GM12878 (cell line): ENCODE measurements at regions not wholly inside any gene's neighbourhood (a gene's known extent, or its start where the extent isn't known, plus 50 kb on each side); places are given as distances from the start of the nearest gene placed in this dataset.

Source experiments
- ATAC-seq: fragments of 200-7000 bp; cut with Tn5 transposase; 3 replicates; pipeline ENCODE4 v1.9.1; 2020; ENCODE audit warnings: mild to moderate bottlenecking, moderate library complexity
- BruUV-seq: library from RNA; stranded (reverse); fragments of 400-500 nt; replicated peaks from 2 replicates; lab custom pipeline; 2021; lab: Mats Ljungman, UMichigan
- CTCF ChIA-PET: fragments of 300-600 bp; sonication (Branson Sonifier 250); formaldehyde crosslinking; extraction: SDS; loops from one replicate; lab custom pipeline; 2021; ENCODE audit warnings: inconsistent platforms; lab: Yijun Ruan, JAX
- POLR2A ChIA-PET: fragments of 350-600 bp; formaldehyde crosslinking; extraction: SDS; loops from one replicate; lab custom pipeline; 2021; ENCODE audit warnings: inconsistent platforms; lab: Charles Lee
- RAD21 ChIA-PET: fragments of 300-600 bp; sonication (Branson Sonifier 250); formaldehyde crosslinking; loops from one replicate; lab custom pipeline; 2023; ENCODE audit warnings: antibody characterized with exemption; ENCODE audit not compliant: unreplicated experiment; lab: Charles Lee
- SMC1A ChIA-PET: fragments of 300-600 bp; sonication (Branson Sonifier 250); formaldehyde crosslinking; loops from one replicate; lab custom pipeline; 2023; ENCODE audit not compliant: unreplicated experiment, uncharacterized antibody; lab: Charles Lee
- DNase-seq: peaks from one replicate; pipeline ENCODE4 v3.0.0-alpha.2; 2011; ENCODE audit warnings: low read depth, low spot score
- FAIRE-seq: peaks from 3 replicates; lab custom pipeline; 2011; peaks lifted over from hg19 to GRCh38; lab: Jason Lieb, UNC
- H2AFZ ChIP-seq: 2 replicates; pipeline ENCODE4 v1.6.0; 2011; ENCODE audit warnings: low read depth, low read length, control low read depth; ENCODE audit not compliant: control insufficient read depth
- H3K27ac ChIP-seq: 2 replicates; pipeline ENCODE4 v1.5.1; 2011; ENCODE audit warnings: control low read depth; ENCODE audit not compliant: control insufficient read depth, insufficient read depth
- H3K27me3 ChIP-seq, 2 experiments: replicated peaks in 1 of 2; 2 replicates each; pipeline versions ENCODE4 v1.6.0 to v1.6.1; 2011; ENCODE audit warnings: low read length in 1 of 2; ENCODE audit not compliant: control insufficient read depth in 2 of 2, insufficient read depth in 2 of 2
- H3K36me3 ChIP-seq, 2 experiments: 2 replicates each; pipeline ENCODE4 v1.5.1; 2011; ENCODE audit warnings: low read length in 1 of 2; ENCODE audit not compliant: control insufficient read depth in 2 of 2, insufficient read depth in 2 of 2
- H3K4me1 ChIP-seq: 2 replicates; pipeline ENCODE4 v1.6.1; 2011; ENCODE audit warnings: mild to moderate bottlenecking, low read length, moderate library complexity, mixed read lengths; ENCODE audit not compliant: control insufficient read depth, insufficient read depth
- H3K4me2 ChIP-seq: 2 replicates; pipeline ENCODE4 v1.6.0; 2011; ENCODE audit warnings: control low read depth; ENCODE audit not compliant: control insufficient read depth, insufficient read depth
- H3K4me3 ChIP-seq: fragments of 200-600 bp; sonication (generic); 2 replicates; pipeline ENCODE4 v1.5.1; 2016
- H3K79me2 ChIP-seq: 2 replicates; pipeline ENCODE4 v1.6.0; 2011; ENCODE audit warnings: low read length; ENCODE audit not compliant: control insufficient read depth, insufficient read depth
- H3K9ac ChIP-seq: 2 replicates; pipeline ENCODE4 v1.8.0; 2011; ENCODE audit warnings: low read length, control low read depth, mixed read lengths; ENCODE audit not compliant: control insufficient read depth, insufficient read depth
- H3K9me3 ChIP-seq: replicated peaks from 3 replicates; pipeline ENCODE4 v1.5.1; 2011; ENCODE audit warnings: mild to moderate bottlenecking, low read length; ENCODE audit not compliant: control insufficient read depth, insufficient read depth
- H4K20me1 ChIP-seq: 2 replicates; pipeline ENCODE4 v1.6.0; 2011; ENCODE audit not compliant: control insufficient read depth, insufficient read depth
- CBX5 ChIP-seq: sonication (generic); IDR thresholded peaks from 2 replicates; pipeline ENCODE4 v1.6.1; 2016; ENCODE audit warnings: low read depth, moderate library complexity, mild to moderate bottlenecking, inconsistent platforms
- EZH2 ChIP-seq: IDR thresholded peaks from 2 replicates; pipeline ENCODE4 v1.6.1; 2012; ENCODE audit warnings: low read depth, mild to moderate bottlenecking, control low read depth, inconsistent platforms, low read length, borderline replicate concordance; ENCODE audit not compliant: control insufficient read depth
- IRF4 ChIP-seq: IDR thresholded peaks from 2 replicates; pipeline ENCODE4 v1.6.1; 2011; ENCODE audit warnings: low read depth, low read length
- RFX5 ChIP-seq: IDR thresholded peaks from 2 replicates; pipeline ENCODE4 v1.6.1; 2011; ENCODE audit warnings: low read depth, low read length, improper control_type of control experiment
- SMAD5 ChIP-seq: IDR thresholded peaks from 2 replicates; pipeline ENCODE4 v1.6.1; 2016; ENCODE audit warnings: antibody characterized with exemption, low read depth
- STAT3 ChIP-seq: IDR thresholded peaks from 2 replicates; pipeline ENCODE4 v1.6.1; 2011; ENCODE audit warnings: low read depth, low read length, improper control_type of control experiment
- ZNF217 ChIP-seq: fragments of 450-650 bp; IDR thresholded peaks from 2 replicates; pipeline ENCODE4 v1.6.1; 2017; ENCODE audit warnings: antibody characterized with exemption, mild to moderate bottlenecking
- ZNF274 ChIP-seq: IDR thresholded peaks from one replicate; pipeline ENCODE4 v1.8.0; 2011; ENCODE audit not compliant: insufficient read length, insufficient read depth
- WGBS: methylation state at CpG from one replicate; pipeline ENCODE4 v1.1.6; 2016; ENCODE audit warnings: low lambda C conversion rate; ENCODE audit not compliant: insufficient replicate concordance, insufficient coverage; ENCODE audit errors: missing lambda C conversion rate; 5-methylcytosine and 5-hydroxymethylcytosine counted together
- in situ Hi-C: fragments of 300-500 bp; cut with MboI; formaldehyde crosslinking; loops from 9 replicates; pipeline ENCODE4 v1.14.3; 2018; ENCODE audit warnings: mixed read lengths
- intact Hi-C: fragments of 100-400 bp; cut with micrococcal nuclease; formaldehyde crosslinking; loops from one replicate; pipeline ENCODE4 v1.14.2; 2022; ENCODE audit not compliant: unreplicated experiment
- TF ChIP-seq, protein P1 (sequence below): fragments of 150-350 bp; IDR thresholded peaks from 2 replicates; pipeline ENCODE4 v1.6.1; 2016; ENCODE audit warnings: low read depth, low read length
- TF ChIP-seq, protein P2 (sequence below): IDR thresholded peaks from 2 replicates; pipeline ENCODE4 v1.6.1; 2011; ENCODE audit warnings: mild to moderate bottlenecking, low read depth, low read length, moderate library complexity; ENCODE audit not compliant: insufficient replicate concordance
- TF ChIP-seq, protein P3 (sequence below): fragments of 450-650 bp; IDR thresholded peaks from 2 replicates; pipeline ENCODE4 v1.6.1; 2016; ENCODE audit warnings: mild to moderate bottlenecking

DNA sequence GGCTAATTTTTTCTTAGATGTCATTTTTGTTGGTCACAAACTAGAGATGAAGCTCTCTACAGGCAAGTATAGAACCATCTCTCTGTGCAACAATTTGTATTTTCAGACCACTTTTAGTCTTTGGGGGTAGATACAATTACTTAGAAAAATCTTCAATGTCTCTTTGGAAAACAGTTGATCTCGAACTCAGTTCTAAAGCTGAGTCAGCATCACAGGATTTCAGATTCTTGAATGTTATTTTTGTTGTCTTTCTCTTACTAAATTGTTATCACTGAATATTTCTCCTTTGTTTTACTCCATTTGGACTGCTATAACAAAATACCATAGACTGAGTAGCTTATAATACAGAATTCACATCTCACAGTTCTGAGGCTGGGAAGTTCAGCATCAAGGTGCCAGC is 1557.0 kb downstream of the SI start:
- DNase-seq (no peak), ATAC-seq (no peak), FAIRE-seq (no peak)
- no peak overlapping the region for H3K27ac ChIP-seq
- H3K9ac ChIP-seq = no peak overlapping the region
- no peak overlapping the region for H2AFZ ChIP-seq
- BruUV-seq = no TSS peak
- H4K20me1 ChIP-seq = no peaks in the 10 kb centered on the region
- CTCF ChIA-PET = no interaction called here
- in situ Hi-C loops (no loop called here), intact Hi-C loops (no loop called here)
- H3K4me2 ChIP-seq = no peak overlapping the region
- no peaks in the 10 kb centered on the region for H3K36me3 ChIP-seq
- POLR2A ChIA-PET = no interaction called here
- SMC1A ChIA-PET = no interaction called here
- no peaks in the 10 kb centered on the region for H3K9me3 ChIP-seq
- H3K27me3 ChIP-seq = no peaks in the 10 kb centered on the region
- H3K79me2 ChIP-seq = no peaks in the 10 kb centered on the region
- WGBS = 0% methylated on average over 1 of the region's 1 CpG
- no peak for TF ChIP-seq ZNF217
- TF ChIP-seq, protein P1, sequence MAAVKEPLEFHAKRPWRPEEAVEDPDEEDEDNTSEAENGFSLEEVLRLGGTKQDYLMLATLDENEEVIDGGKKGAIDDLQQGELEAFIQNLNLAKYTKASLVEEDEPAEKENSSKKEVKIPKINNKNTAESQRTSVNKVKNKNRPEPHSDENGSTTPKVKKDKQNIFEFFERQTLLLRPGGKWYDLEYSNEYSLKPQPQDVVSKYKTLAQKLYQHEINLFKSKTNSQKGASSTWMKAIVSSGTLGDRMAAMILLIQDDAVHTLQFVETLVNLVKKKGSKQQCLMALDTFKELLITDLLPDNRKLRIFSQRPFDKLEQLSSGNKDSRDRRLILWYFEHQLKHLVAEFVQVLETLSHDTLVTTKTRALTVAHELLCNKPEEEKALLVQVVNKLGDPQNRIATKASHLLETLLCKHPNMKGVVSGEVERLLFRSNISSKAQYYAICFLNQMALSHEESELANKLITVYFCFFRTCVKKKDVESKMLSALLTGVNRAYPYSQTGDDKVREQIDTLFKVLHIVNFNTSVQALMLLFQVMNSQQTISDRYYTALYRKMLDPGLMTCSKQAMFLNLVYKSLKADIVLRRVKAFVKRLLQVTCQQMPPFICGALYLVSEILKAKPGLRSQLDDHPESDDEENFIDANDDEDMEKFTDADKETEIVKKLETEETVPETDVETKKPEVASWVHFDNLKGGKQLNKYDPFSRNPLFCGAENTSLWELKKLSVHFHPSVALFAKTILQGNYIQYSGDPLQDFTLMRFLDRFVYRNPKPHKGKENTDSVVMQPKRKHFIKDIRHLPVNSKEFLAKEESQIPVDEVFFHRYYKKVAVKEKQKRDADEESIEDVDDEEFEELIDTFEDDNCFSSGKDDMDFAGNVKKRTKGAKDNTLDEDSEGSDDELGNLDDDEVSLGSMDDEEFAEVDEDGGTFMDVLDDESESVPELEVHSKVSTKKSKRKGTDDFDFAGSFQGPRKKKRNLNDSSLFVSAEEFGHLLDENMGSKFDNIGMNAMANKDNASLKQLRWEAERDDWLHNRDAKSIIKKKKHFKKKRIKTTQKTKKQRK = no peak
- H3K4me3 ChIP-seq = no peak overlapping the region
- RAD21 ChIA-PET = no interaction called here
- H3K4me1 ChIP-seq = no peaks in the 10 kb centered on the region

DNA sequence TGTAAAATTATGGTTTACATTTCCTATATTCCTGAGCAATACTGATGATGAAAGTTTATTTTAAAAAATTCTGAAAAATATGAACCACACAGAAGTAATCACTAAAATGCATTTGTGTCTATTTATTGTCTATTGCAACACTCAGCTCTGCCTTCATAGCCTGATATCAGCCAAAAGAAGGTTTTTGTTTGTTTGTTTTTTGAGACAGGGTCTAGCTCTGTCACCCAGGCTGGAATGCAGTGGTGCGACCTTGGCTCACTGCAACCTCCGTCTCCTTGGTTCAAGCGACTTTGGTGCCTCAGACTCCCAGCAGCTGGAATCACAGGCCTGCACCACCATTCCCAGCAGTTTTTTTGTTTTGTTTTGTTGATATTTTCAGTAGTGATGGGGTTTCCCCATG is 1560.2 kb downstream of the SI start:
- Histone ChIP-seq H3K27ac (no peak overlapping the region), H3K9ac (no peak overlapping the region), H3K4me3 (no peak overlapping the region), H3K4me1 (no peaks in the 10 kb centered on the region), H3K36me3 (no peaks in the 10 kb centered on the region), H3K27me3 (no peaks in the 10 kb centered on the region), H3K4me2 (no peak overlapping the region), H3K79me2 (no peaks in the 10 kb centered on the region), H4K20me1 (no peaks in the 10 kb centered on the region), H3K9me3 (no peaks in the 10 kb centered on the region), H2AFZ (no peak overlapping the region)
- CTCF ChIA-PET = no interaction called here
- POLR2A ChIA-PET = no interaction called here
- TF ChIP-seq EZH2 = no peak
- TF ChIP-seq, protein P2, sequence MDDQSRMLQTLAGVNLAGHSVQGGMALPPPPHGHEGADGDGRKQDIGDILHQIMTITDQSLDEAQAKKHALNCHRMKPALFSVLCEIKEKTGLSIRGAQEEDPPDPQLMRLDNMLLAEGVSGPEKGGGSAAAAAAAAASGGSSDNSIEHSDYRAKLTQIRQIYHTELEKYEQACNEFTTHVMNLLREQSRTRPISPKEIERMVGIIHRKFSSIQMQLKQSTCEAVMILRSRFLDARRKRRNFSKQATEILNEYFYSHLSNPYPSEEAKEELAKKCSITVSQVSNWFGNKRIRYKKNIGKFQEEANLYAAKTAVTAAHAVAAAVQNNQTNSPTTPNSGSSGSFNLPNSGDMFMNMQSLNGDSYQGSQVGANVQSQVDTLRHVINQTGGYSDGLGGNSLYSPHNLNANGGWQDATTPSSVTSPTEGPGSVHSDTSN = no peak
- no peak for TF ChIP-seq SMAD5
- no peak for TF ChIP-seq CBX5
- TF ChIP-seq RFX5 = no peak
- TF ChIP-seq, protein P3, sequence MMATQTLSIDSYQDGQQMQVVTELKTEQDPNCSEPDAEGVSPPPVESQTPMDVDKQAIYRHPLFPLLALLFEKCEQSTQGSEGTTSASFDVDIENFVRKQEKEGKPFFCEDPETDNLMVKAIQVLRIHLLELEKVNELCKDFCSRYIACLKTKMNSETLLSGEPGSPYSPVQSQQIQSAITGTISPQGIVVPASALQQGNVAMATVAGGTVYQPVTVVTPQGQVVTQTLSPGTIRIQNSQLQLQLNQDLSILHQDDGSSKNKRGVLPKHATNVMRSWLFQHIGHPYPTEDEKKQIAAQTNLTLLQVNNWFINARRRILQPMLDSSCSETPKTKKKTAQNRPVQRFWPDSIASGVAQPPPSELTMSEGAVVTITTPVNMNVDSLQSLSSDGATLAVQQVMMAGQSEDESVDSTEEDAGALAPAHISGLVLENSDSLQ = no peak
- TF ChIP-seq STAT3 = no peak
- no peak for TF ChIP-seq ZNF274
- no peak for TF ChIP-seq IRF4
- intact Hi-C loops = no loop called here
- BruUV-seq = no TSS peak
- DNase-seq = no peak
- no peak for ATAC-seq
- SMC1A ChIA-PET = interaction anchor here (0.6 kb wide), 1 partner anchor 798 kb away, joined by 3 read pairs; no protein-coding TSS in a partner anchor
- WGBS = 56% methylated on average over 3 of the region's 3 CpGs
- RAD21 ChIA-PET = no interaction called here
- no peak for FAIRE-seq
- in situ Hi-C loops = no loop called here
